SW480 (cell line): ENCODE measurements at regions not wholly inside any gene's neighbourhood (a gene's known extent, or its start where the extent isn't known, plus 50 kb on each side); places are given as distances from the start of the nearest gene placed in this dataset.
"Not testable (repeated sequence)": the region's sequence is repeated elsewhere in the genome, so short reads cannot be mapped to it uniquely, and the experiment has no call there.

Experiments
- DNase-seq: peaks from one replicate; pipeline ENCODE4 v3.0.0-alpha.2; 2016; ENCODE audit warnings: low spot score

GRCh38 chr17:72366626-72367025 is 245.8 kb downstream of the SOX9 start:
- no peak for DNase-seq

- no peak for DNase-seq
Observed at GRCh38 chr17:72368191-72368590, 247.4 kb downstream of the SOX9 start.

- no peak for DNase-seq
Observed at GRCh38 chr17:72369366-72369765, 248.5 kb downstream of the SOX9 start.

- peak; percentile 65 for DNase-seq
Observed at GRCh38 chr17:72370819-72371218, 250.0 kb downstream of the SOX9 start.

- no peak for DNase-seq
Observed at GRCh38 chr17:72372185-72372584, 251.4 kb downstream of the SOX9 start.

GRCh38 chr17:72373910-72374741 is 253.3 kb downstream of the SOX9 start:
- DNase-seq, result no peak

- no peak for DNase-seq
Observed at GRCh38 chr17:72376526-72377345, 255.9 kb downstream of the SOX9 start.

- DNase-seq, result no peak
Observed at GRCh38 chr17:72378414-72379390, 257.9 kb downstream of the SOX9 start.

GRCh38 chr17:72379516-72379915 is 258.7 kb downstream of the SOX9 start:
- DNase-seq, result no peak

- DNase-seq, result no peak
Observed at GRCh38 chr17:72380120-72380519, 259.3 kb downstream of the SOX9 start.

- DNase-seq, result no peak
Observed at GRCh38 chr17:72380737-72381136, 259.9 kb downstream of the SOX9 start.

- peak; percentile 98 for DNase-seq
Observed at GRCh38 chr17:72381597-72382397, 261.0 kb downstream of the SOX9 start.

GRCh38 chr17:72382971-72383722 is 262.3 kb downstream of the SOX9 start:
- peak; percentile 71 for DNase-seq

- DNase-seq, result no peak
Observed at GRCh38 chr17:72385475-72385874, 264.7 kb downstream of the SOX9 start.

GRCh38 chr17:72386173-72386572 is 265.4 kb downstream of the SOX9 start:
- DNase-seq, result not testable (repeated sequence)

GRCh38 chr17:72386619-72387237 is 265.9 kb downstream of the SOX9 start:
- peak; percentile 79 for DNase-seq

- peak; percentile 94 for DNase-seq
Observed at GRCh38 chr17:72387487-72387886, 266.7 kb downstream of the SOX9 start.

- DNase-seq, result no peak
Observed at GRCh38 chr17:72387969-72388368, 267.1 kb downstream of the SOX9 start.

- peak; percentile 98 for DNase-seq
Observed at GRCh38 chr17:72388765-72389473, 268.1 kb downstream of the SOX9 start.
